ENCODE measurements at regions not wholly inside any gene's neighbourhood (a gene's known extent, or its start where the extent isn't known, plus 50 kb on each side); places are given as distances from the start of the nearest gene placed in this dataset.

GRCh38 chr5:110094548-110094947 is 404.8 kb downstream of the MAN2A1 start:
- no peaks in the 10 kb centered on the region for H3K9me2 ChIP-seq (replicated peaks; ENCODE audit: insufficient read depth, low read length)
- no peak for DNase-seq
- no peaks in the 10 kb centered on the region for H3K79me2 ChIP-seq (ENCODE audit: low read length)
- H3K9me3 ChIP-seq (ENCODE audit: low read length) = no peaks in the 10 kb centered on the region
- no peaks in the 10 kb centered on the region for H3K27me3 ChIP-seq (ENCODE audit: low read length)
- no peak overlapping the region for H2AFZ ChIP-seq (ENCODE audit: low read length)
- no peaks in the 10 kb centered on the region for H3K36me3 ChIP-seq (ENCODE audit: insufficient read depth, low read length)
- no peak overlapping the region for H3K4me2 ChIP-seq (ENCODE audit: low read depth, low read length, poor library complexity, severe bottlenecking)
- H4K20me1 ChIP-seq (ENCODE audit: insufficient read depth, low read depth, low read length) = no peaks in the 10 kb centered on the region
- H3K4me1 ChIP-seq (ENCODE audit: low read length) = no peaks in the 10 kb centered on the region
- no peak overlapping the region for H3K9ac ChIP-seq (ENCODE audit: low read length)
- H3K4me3 ChIP-seq (ENCODE audit: low read length) = no peak overlapping the region
- H3K27ac ChIP-seq (ENCODE audit: low read length) = no peak overlapping the region

- H3K4me3 ChIP-seq (ENCODE audit: low read length) = no peak overlapping the region
- no peak overlapping the region for H3K27ac ChIP-seq (ENCODE audit: low read length)
- no peak for DNase-seq
- no peak overlapping the region for H2AFZ ChIP-seq (ENCODE audit: low read length)
- H3K4me1 ChIP-seq (ENCODE audit: low read length) = no peaks in the 10 kb centered on the region
- H3K9me2 ChIP-seq (replicated peaks; ENCODE audit: insufficient read depth, low read length) = no peaks in the 10 kb centered on the region
- no peaks in the 10 kb centered on the region for H3K9me3 ChIP-seq (ENCODE audit: low read length)
- H3K27me3 ChIP-seq (ENCODE audit: low read length) = no peaks in the 10 kb centered on the region
- H3K4me2 ChIP-seq (ENCODE audit: low read depth, low read length, poor library complexity, severe bottlenecking) = no peak overlapping the region
- no peaks in the 10 kb centered on the region for H3K36me3 ChIP-seq (ENCODE audit: insufficient read depth, low read length)
- H4K20me1 ChIP-seq (ENCODE audit: insufficient read depth, low read depth, low read length) = no peaks in the 10 kb centered on the region
- H3K9ac ChIP-seq (ENCODE audit: low read length) = no peak overlapping the region
- H3K79me2 ChIP-seq (ENCODE audit: low read length) = no peaks in the 10 kb centered on the region
These were observed 406.7 kb downstream of the MAN2A1 start for GRCh38 chr5:110096419-110096818.

GRCh38 chr5:110099572-110099971 is 409.8 kb downstream of the MAN2A1 start:
- Histone ChIP-seq H3K79me2 (ENCODE audit: low read length) (no peaks in the 10 kb centered on the region), H3K9ac (ENCODE audit: low read length) (no peak overlapping the region), H3K36me3 (ENCODE audit: insufficient read depth, low read length) (no peaks in the 10 kb centered on the region), H3K4me1 (ENCODE audit: low read length) (no peaks in the 10 kb centered on the region), H3K9me3 (ENCODE audit: low read length) (no peaks in the 10 kb centered on the region), H3K4me2 (ENCODE audit: low read depth, low read length, poor library complexity, severe bottlenecking) (no peak overlapping the region), H3K27me3 (ENCODE audit: low read length) (no peaks in the 10 kb centered on the region), H3K27ac (ENCODE audit: low read length) (no peak overlapping the region), H4K20me1 (ENCODE audit: insufficient read depth, low read depth, low read length) (no peaks in the 10 kb centered on the region), H3K4me3 (ENCODE audit: low read length) (no peak overlapping the region), H2AFZ (ENCODE audit: low read length) (no peak overlapping the region), H3K9me2 (replicated peaks; ENCODE audit: insufficient read depth, low read length) (no peaks in the 10 kb centered on the region)
- DNase-seq = no peak

GRCh38 chr5:110103081-110103480 is 413.4 kb downstream of the MAN2A1 start:
- Histone ChIP-seq H3K4me1 (ENCODE audit: low read length) (no peaks in the 10 kb centered on the region), H3K4me3 (ENCODE audit: low read length) (no peak overlapping the region), H2AFZ (ENCODE audit: low read length) (no peak overlapping the region), H3K9me3 (ENCODE audit: low read length) (no peaks in the 10 kb centered on the region), H3K79me2 (ENCODE audit: low read length) (no peaks in the 10 kb centered on the region), H3K4me2 (ENCODE audit: low read depth, low read length, poor library complexity, severe bottlenecking) (no peak overlapping the region), H3K36me3 (ENCODE audit: insufficient read depth, low read length) (no peaks in the 10 kb centered on the region), H3K9me2 (replicated peaks; ENCODE audit: insufficient read depth, low read length) (no peaks in the 10 kb centered on the region), H3K27me3 (ENCODE audit: low read length) (no peaks in the 10 kb centered on the region), H4K20me1 (ENCODE audit: insufficient read depth, low read depth, low read length) (no peaks in the 10 kb centered on the region), H3K27ac (ENCODE audit: low read length) (no peak overlapping the region), H3K9ac (ENCODE audit: low read length) (no peak overlapping the region)
- DNase-seq = no peak

GRCh38 chr5:110104060-110104725 is 414.5 kb downstream of the MAN2A1 start:
- Histone ChIP-seq H3K27ac (ENCODE audit: low read length) (no peak overlapping the region), H4K20me1 (ENCODE audit: insufficient read depth, low read depth, low read length) (no peaks in the 10 kb centered on the region), H3K9me2 (replicated peaks; ENCODE audit: insufficient read depth, low read length) (no peaks in the 10 kb centered on the region), H3K4me3 (ENCODE audit: low read length) (no peak overlapping the region), H3K79me2 (ENCODE audit: low read length) (no peaks in the 10 kb centered on the region), H3K36me3 (ENCODE audit: insufficient read depth, low read length) (no peaks in the 10 kb centered on the region), H3K9ac (ENCODE audit: low read length) (no peak overlapping the region), H3K4me2 (ENCODE audit: low read depth, low read length, poor library complexity, severe bottlenecking) (no peak overlapping the region), H3K27me3 (ENCODE audit: low read length) (no peaks in the 10 kb centered on the region), H2AFZ (ENCODE audit: low read length) (no peak overlapping the region), H3K9me3 (ENCODE audit: low read length) (no peaks in the 10 kb centered on the region), H3K4me1 (ENCODE audit: low read length) (no peaks in the 10 kb centered on the region)
- DNase-seq = no peak

- DNase-seq = no peak
- no peaks in the 10 kb centered on the region for H3K9me3 ChIP-seq (ENCODE audit: low read length)
- no peaks in the 10 kb centered on the region for H4K20me1 ChIP-seq (ENCODE audit: insufficient read depth, low read depth, low read length)
- H3K9me2 ChIP-seq (replicated peaks; ENCODE audit: insufficient read depth, low read length) = no peaks in the 10 kb centered on the region
- no peaks in the 10 kb centered on the region for H3K27me3 ChIP-seq (ENCODE audit: low read length)
- H3K4me2 ChIP-seq (ENCODE audit: low read depth, low read length, poor library complexity, severe bottlenecking) = no peak overlapping the region
- H3K4me1 ChIP-seq (ENCODE audit: low read length) = no peaks in the 10 kb centered on the region
- no peak overlapping the region for H3K27ac ChIP-seq (ENCODE audit: low read length)
- no peak overlapping the region for H2AFZ ChIP-seq (ENCODE audit: low read length)
- H3K9ac ChIP-seq (ENCODE audit: low read length) = no peak overlapping the region
- H3K79me2 ChIP-seq (ENCODE audit: low read length) = no peaks in the 10 kb centered on the region
- no peaks in the 10 kb centered on the region for H3K36me3 ChIP-seq (ENCODE audit: insufficient read depth, low read length)
- no peak overlapping the region for H3K4me3 ChIP-seq (ENCODE audit: low read length)
These were observed 415.3 kb downstream of the MAN2A1 start for GRCh38 chr5:110104726-110105669.

- no peaks in the 10 kb centered on the region for H3K4me1 ChIP-seq (ENCODE audit: low read length)
- H4K20me1 ChIP-seq (ENCODE audit: insufficient read depth, low read depth, low read length) = no peaks in the 10 kb centered on the region
- H3K27me3 ChIP-seq (ENCODE audit: low read length) = no peaks in the 10 kb centered on the region
- no peak overlapping the region for H3K4me2 ChIP-seq (ENCODE audit: low read depth, low read length, poor library complexity, severe bottlenecking)
- no peaks in the 10 kb centered on the region for H3K9me2 ChIP-seq (replicated peaks; ENCODE audit: insufficient read depth, low read length)
- H2AFZ ChIP-seq (ENCODE audit: low read length) = no peak overlapping the region
- H3K36me3 ChIP-seq (ENCODE audit: insufficient read depth, low read length) = no peaks in the 10 kb centered on the region
- H3K27ac ChIP-seq (ENCODE audit: low read length) = no peak overlapping the region
- H3K4me3 ChIP-seq (ENCODE audit: low read length) = no peak overlapping the region
- no peak overlapping the region for H3K9ac ChIP-seq (ENCODE audit: low read length)
- no peaks in the 10 kb centered on the region for H3K79me2 ChIP-seq (ENCODE audit: low read length)
- H3K9me3 ChIP-seq (ENCODE audit: low read length) = no peaks in the 10 kb centered on the region
- DNase-seq = no peak
These were observed 416.0 kb downstream of the MAN2A1 start for GRCh38 chr5:110105692-110106091.

- H3K27ac ChIP-seq (ENCODE audit: low read length) = no peak overlapping the region
- H3K4me1 ChIP-seq (ENCODE audit: low read length) = no peaks in the 10 kb centered on the region
- H3K9me2 ChIP-seq (replicated peaks; ENCODE audit: insufficient read depth, low read length) = no peaks in the 10 kb centered on the region
- no peak overlapping the region for H3K9ac ChIP-seq (ENCODE audit: low read length)
- no peak for DNase-seq
- no peak overlapping the region for H3K4me3 ChIP-seq (ENCODE audit: low read length)
- H3K4me2 ChIP-seq (ENCODE audit: low read depth, low read length, poor library complexity, severe bottlenecking) = no peak overlapping the region
- H4K20me1 ChIP-seq (ENCODE audit: insufficient read depth, low read depth, low read length) = no peaks in the 10 kb centered on the region
- no peaks in the 10 kb centered on the region for H3K9me3 ChIP-seq (ENCODE audit: low read length)
- no peaks in the 10 kb centered on the region for H3K27me3 ChIP-seq (ENCODE audit: low read length)
- H3K36me3 ChIP-seq (ENCODE audit: insufficient read depth, low read length) = no peaks in the 10 kb centered on the region
- H3K79me2 ChIP-seq (ENCODE audit: low read length) = no peaks in the 10 kb centered on the region
- no peak overlapping the region for H2AFZ ChIP-seq (ENCODE audit: low read length)
These were observed 417.0 kb downstream of the MAN2A1 start for GRCh38 chr5:110106750-110107149.

All from Karpas-422 (cell line).